Skeletal muscle tissue (tissue), 3 donors: ENCODE measurements at regions not wholly inside any gene's neighbourhood (a gene's known extent, or its start where the extent isn't known, plus 50 kb on each side); places are given as distances from the start of the nearest gene placed in this dataset.

Experiments
- H3K27ac ChIP-seq: one replicate; pipeline ENCODE4 v1.7.0; 2013; ENCODE audit warnings: mild to moderate bottlenecking, low read depth, low read length, inconsistent platforms
- H3K27me3 ChIP-seq, 3 donors: one replicate each; pipeline ENCODE4 v1.7.0; 2013; ENCODE audit warnings: low read length in 3 of 3; ENCODE audit not compliant: control insufficient read depth in 3 of 3, insufficient read depth in 3 of 3
- H3K36me3 ChIP-seq, 3 donors: one replicate each; pipeline ENCODE4 v1.7.0; 2013; ENCODE audit warnings: low read length in 3 of 3; ENCODE audit not compliant: control insufficient read depth in 3 of 3, insufficient read depth in 3 of 3
- H3K4me1 ChIP-seq, 3 donors: one replicate each; pipeline ENCODE4 v1.7.0; 2013; ENCODE audit warnings: low read length in 3 of 3, mild to moderate bottlenecking in 3 of 3; ENCODE audit not compliant: control insufficient read depth in 3 of 3, insufficient read depth in 3 of 3
- H3K4me3 ChIP-seq, 3 donors: one replicate each; pipeline ENCODE4 v1.7.0; 2013; ENCODE audit warnings: low read length in 3 of 3
- H3K9ac ChIP-seq, 3 donors: one replicate each; pipeline ENCODE4 v1.7.0; 2013; ENCODE audit warnings: low read length in 3 of 3, mild to moderate bottlenecking in 3 of 3, moderate library complexity in 2 of 3, low read depth in 1 of 3
- H3K9me3 ChIP-seq, 3 donors: one replicate each; pipeline ENCODE4 v1.7.0; 2013; ENCODE audit warnings: low read length in 3 of 3; ENCODE audit not compliant: control insufficient read depth in 3 of 3
- donor health status: Osteomylitis.

- H3K9ac ChIP-seq = no peak overlapping the region
Observed at GRCh38 chr2:176585291-176585690, 316.0 kb downstream of the MTX2 start.

GRCh38 chr2:176585791-176586190 lies 316.5 kb downstream of the MTX2 start:
- no peak overlapping the region for H3K27ac ChIP-seq
- no peaks in the 10 kb centered on the region for H3K36me3 ChIP-seq
- peaks cover 0 to 3% (median 0%) of the 10 kb centered on the region in 3 donors for H3K4me1 ChIP-seq
- no peak overlapping the region for H3K4me3 ChIP-seq
- no peaks in the 10 kb centered on the region for H3K27me3 ChIP-seq
- no peak overlapping the region for H3K9ac ChIP-seq
- H3K9me3 ChIP-seq = no peaks in the 10 kb centered on the region

More at GRCh38 chr2:176585291-176585690, 316.0 kb downstream of the MTX2 start:
- Histone ChIP-seq H3K4me1 (peaks cover 0 to 3% (median 0%) of the 10 kb centered on the region in 3 donors), H3K27ac (no peak overlapping the region), H3K36me3 (no peaks in the 10 kb centered on the region), H3K9me3 (no peaks in the 10 kb centered on the region), H3K27me3 (no peaks in the 10 kb centered on the region), H3K4me3 (no peak overlapping the region)

- Histone ChIP-seq H3K9ac (no peak overlapping the region), H3K4me3 (no peak overlapping the region)
Observed at GRCh38 chr2:176589287-176589686, 320.0 kb downstream of the MTX2 start.

GRCh38 chr2:176589825-176590440 lies 320.7 kb downstream of the MTX2 start:
- H3K27ac ChIP-seq = no peak overlapping the region
- no peaks in the 10 kb centered on the region for H3K36me3 ChIP-seq
- H3K27me3 ChIP-seq = no peaks in the 10 kb centered on the region
- no peak overlapping the region for H3K9ac ChIP-seq
- no peak overlapping the region for H3K4me3 ChIP-seq
- H3K4me1 ChIP-seq = no peaks in the 10 kb centered on the region
- no peaks in the 10 kb centered on the region for H3K9me3 ChIP-seq

More at GRCh38 chr2:176589287-176589686, 320.0 kb downstream of the MTX2 start:
- no peaks in the 10 kb centered on the region for H3K27me3 ChIP-seq
- no peaks in the 10 kb centered on the region for H3K4me1 ChIP-seq
- H3K27ac ChIP-seq = no peak overlapping the region
- H3K36me3 ChIP-seq = no peaks in the 10 kb centered on the region
- no peaks in the 10 kb centered on the region for H3K9me3 ChIP-seq

- Histone ChIP-seq H3K27me3 (no peaks in the 10 kb centered on the region), H3K4me1 (no peaks in the 10 kb centered on the region), H3K9ac (no peak overlapping the region), H3K9me3 (no peaks in the 10 kb centered on the region), H3K4me3 (no peak overlapping the region), H3K36me3 (no peaks in the 10 kb centered on the region), H3K27ac (no peak overlapping the region)
Observed at GRCh38 chr2:176592216-176592615, 323.0 kb downstream of the MTX2 start.

GRCh38 chr2:176595986-176596385 lies 326.7 kb downstream of the MTX2 start:
- no peak overlapping the region for H3K4me3 ChIP-seq
- H3K36me3 ChIP-seq = no peaks in the 10 kb centered on the region
- H3K9me3 ChIP-seq = no peaks in the 10 kb centered on the region
- no peak overlapping the region for H3K9ac ChIP-seq
- no peaks in the 10 kb centered on the region for H3K4me1 ChIP-seq
- no peaks in the 10 kb centered on the region for H3K27me3 ChIP-seq
- H3K27ac ChIP-seq = no peak overlapping the region

GRCh38 chr2:176597916-176598315 lies 328.7 kb downstream of the MTX2 start:
- H3K4me1 ChIP-seq = no peaks in the 10 kb centered on the region
- H3K27me3 ChIP-seq = no peaks in the 10 kb centered on the region

GRCh38 chr2:176598351-176598750 lies 329.1 kb downstream of the MTX2 start:
- Histone ChIP-seq H3K9me3 (no peaks in the 10 kb centered on the region), H3K4me3 (no peak overlapping the region), H3K27me3 (no peaks in the 10 kb centered on the region), H3K9ac (no peak overlapping the region), H3K4me1 (no peaks in the 10 kb centered on the region), H3K36me3 (no peaks in the 10 kb centered on the region), H3K27ac (no peak overlapping the region)

More at GRCh38 chr2:176597916-176598315, 328.7 kb downstream of the MTX2 start:
- no peak overlapping the region for H3K9ac ChIP-seq
- H3K9me3 ChIP-seq = no peaks in the 10 kb centered on the region
- no peak overlapping the region for H3K27ac ChIP-seq
- no peaks in the 10 kb centered on the region for H3K36me3 ChIP-seq
- no peak overlapping the region for H3K4me3 ChIP-seq

GRCh38 chr2:176599796-176600485 lies 330.7 kb downstream of the MTX2 start:
- no peak overlapping the region for H3K27ac ChIP-seq
- H3K9me3 ChIP-seq = no peaks in the 10 kb centered on the region
- no peak overlapping the region for H3K4me3 ChIP-seq
- no peaks in the 10 kb centered on the region for H3K27me3 ChIP-seq
- H3K4me1 ChIP-seq = no peaks in the 10 kb centered on the region
- no peaks in the 10 kb centered on the region for H3K36me3 ChIP-seq
- no peak overlapping the region for H3K9ac ChIP-seq

- Histone ChIP-seq H3K36me3 (no peaks in the 10 kb centered on the region), H3K4me1 (no peaks in the 10 kb centered on the region), H3K4me3 (no peak overlapping the region), H3K27ac (no peak overlapping the region), H3K9me3 (no peaks in the 10 kb centered on the region), H3K27me3 (no peaks in the 10 kb centered on the region), H3K9ac (no peak overlapping the region)
Observed at GRCh38 chr2:176601066-176601465, 331.8 kb downstream of the MTX2 start.
